Keratinocyte (primary cell): ENCODE measurements at regions not wholly inside any gene's neighbourhood (a gene's known extent, or its start where the extent isn't known, plus 50 kb on each side); places are given as distances from the start of the nearest gene placed in this dataset.
A peak's percentile ranks its signal among the peaks of the same experiment; 100 is the strongest.

ENCODE experiments used
- DNase-seq: peaks from one replicate; pipeline ENCODE4 v3.0.0-alpha.2; 2011; ENCODE audit warnings: low read depth, missing footprints, low spot score
- FAIRE-seq: peaks from 2 replicates; lab custom pipeline; 2011; peaks lifted over from hg19 to GRCh38; lab: Jason Lieb, UNC
- H2AFZ ChIP-seq: 2 replicates; pipeline ENCODE4 v1.6.0; 2012; ENCODE audit warnings: low read length, control low read depth, inconsistent platforms; ENCODE audit not compliant: control insufficient read depth
- H3K27ac ChIP-seq: 2 replicates; pipeline ENCODE4 v1.5.1; 2011; ENCODE audit warnings: low read length; ENCODE audit not compliant: control insufficient read depth, insufficient read depth
- H3K27me3 ChIP-seq: 3 replicates; pipeline ENCODE4 v1.6.0; 2011; ENCODE audit warnings: low read length; ENCODE audit not compliant: control insufficient read depth, insufficient read depth; ENCODE audit errors: extremely low read depth
- H3K36me3 ChIP-seq, 2 experiments: 2 replicates in 1 of 2; 3 replicates in 1 of 2; pipeline ENCODE4 v1.5.1; 2011; ENCODE audit warnings: low read length in 2 of 2, mild to moderate bottlenecking in 1 of 2; ENCODE audit not compliant: control insufficient read depth in 2 of 2, insufficient read depth in 2 of 2; ENCODE audit errors: extremely low read depth in 1 of 2
- H3K4me1 ChIP-seq: 3 replicates; pipeline ENCODE4 v1.5.1; 2011; ENCODE audit warnings: low read length; ENCODE audit not compliant: control insufficient read depth, insufficient read depth; ENCODE audit errors: extremely low read depth
- H3K4me2 ChIP-seq: 3 replicates; pipeline ENCODE4 v1.6.0; 2011; ENCODE audit warnings: low read depth, low read length; ENCODE audit not compliant: control insufficient read depth, insufficient read depth; ENCODE audit errors: extremely low read depth
- H3K4me3 ChIP-seq, 3 experiments: fragments of 200-600 bp in 1 of 3; sonication (generic) in 1 of 3; 2 replicates in 2 of 3; 3 replicates in 1 of 3; pipeline ENCODE4 v1.5.1; 2011 to 2016; ENCODE audit warnings: low read length in 3 of 3, mild to moderate bottlenecking in 3 of 3, control low read depth in 2 of 3, inconsistent platforms in 1 of 3, low read depth in 1 of 3, mixed read lengths in 1 of 3, mixed run types in 1 of 3, moderate library complexity in 1 of 3; ENCODE audit not compliant: control insufficient read depth in 2 of 3, insufficient read depth in 2 of 3; ENCODE audit errors: extremely low read depth in 1 of 3
- H3K79me2 ChIP-seq: 2 replicates; pipeline ENCODE4 v1.6.0; 2012; ENCODE audit warnings: low read length; ENCODE audit not compliant: control insufficient read depth, insufficient read depth
- H3K9ac ChIP-seq: 3 replicates; pipeline ENCODE4 v1.6.0; 2011; ENCODE audit warnings: low read length; ENCODE audit not compliant: control insufficient read depth, insufficient read depth; ENCODE audit errors: extremely low read depth
- H3K9me1 ChIP-seq: 3 replicates; pipeline ENCODE4 v1.6.0; 2011; ENCODE audit warnings: low read length; ENCODE audit not compliant: control insufficient read depth, insufficient read depth; ENCODE audit errors: extremely low read depth
- H3K9me3 ChIP-seq: 2 replicates; pipeline ENCODE4 v1.5.1; 2012; ENCODE audit warnings: low read depth, low read length; ENCODE audit not compliant: control insufficient read depth
- H4K20me1 ChIP-seq: 3 replicates; pipeline ENCODE4 v1.6.0; 2011; ENCODE audit warnings: low read length; ENCODE audit not compliant: control insufficient read depth, insufficient read depth; ENCODE audit errors: extremely low read depth
- CTCF ChIP-seq, 3 experiments: IDR thresholded peaks in 1 of 3; conservative IDR thresholded peaks in 1 of 3; optimal IDR thresholded peaks in 1 of 3; 2 replicates in 2 of 3; 3 replicates in 1 of 3; pipeline versions ENCODE3 to v1.5.1; 2011; ENCODE audit warnings: low read length in 3 of 3, mild to moderate bottlenecking in 3 of 3, moderate library complexity in 2 of 3, control low read depth in 1 of 3, inconsistent platforms in 1 of 3; ENCODE audit not compliant: insufficient read depth in 2 of 3; ENCODE audit errors: extremely low read depth in 1 of 3
- EZH2 ChIP-seq: IDR thresholded peaks from one replicate; pipeline ENCODE4 v1.6.1; 2012; ENCODE audit warnings: inconsistent platforms, mild to moderate bottlenecking, low read length, moderate library complexity
- dilution Hi-C: fragments of 300-500 bp; cut with MboI; formaldehyde crosslinking; loops from one replicate; pipeline ENCODE4 v1.7.0; 2020; ENCODE audit warnings: low sequenced_read_pairs; ENCODE audit not compliant: extremely low pct_ligation_motif_present

DNA sequence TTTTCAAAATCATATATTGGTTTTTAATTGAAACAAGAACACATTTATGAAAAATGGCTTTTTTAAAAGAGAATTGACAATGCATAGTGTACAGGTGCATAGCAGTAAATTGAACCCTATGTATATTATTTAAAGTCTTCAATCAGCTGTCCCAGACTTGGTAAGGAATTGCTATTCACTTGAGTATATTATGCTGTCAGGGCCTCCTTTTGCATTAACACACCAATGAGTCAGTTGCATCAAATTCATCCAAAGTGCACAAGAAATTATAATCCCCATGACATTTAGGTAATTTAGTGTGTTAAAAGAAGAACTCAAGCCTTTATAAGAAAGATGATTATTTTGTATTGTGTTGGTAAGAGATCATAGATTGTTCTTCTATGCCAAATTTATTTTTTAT is 748.8 kb upstream of the RIOK2 start:
- H3K4me1 ChIP-seq, result no peaks in the 10 kb centered on the region
- FAIRE-seq (no peak), DNase-seq (no peak)
- no peak overlapping the region for H3K4me2 ChIP-seq
- H3K27me3 ChIP-seq, result no peaks in the 10 kb centered on the region
- H2AFZ ChIP-seq, result no peak overlapping the region
- H3K27ac ChIP-seq, result no peak overlapping the region
- no peaks in the 10 kb centered on the region for H3K9me1 ChIP-seq
- H3K36me3 ChIP-seq, result no peaks in the 10 kb centered on the region
- TF ChIP-seq CTCF (optimal IDR thresholded peaks at IDR 0.05 in 1 of 3, IDR thresholded peaks at IDR 0.05 in 1 of 3, conservative IDR thresholded peaks at IDR 0.05 in 1 of 3; ENCODE audit: extremely low read depth in 1 of 3, insufficient read depth in 2 of 3, low read length in 3 of 3), result no peak
- TF ChIP-seq EZH2, result no peak
- no peak overlapping the region for H3K9ac ChIP-seq
- H4K20me1 ChIP-seq, result no peaks in the 10 kb centered on the region
- H3K4me3 ChIP-seq, result no peak overlapping the region
- H3K9me3 ChIP-seq, result no peaks in the 10 kb centered on the region
- H3K79me2 ChIP-seq, result no peaks in the 10 kb centered on the region
- dilution Hi-C loops, result no loop called here

DNA sequence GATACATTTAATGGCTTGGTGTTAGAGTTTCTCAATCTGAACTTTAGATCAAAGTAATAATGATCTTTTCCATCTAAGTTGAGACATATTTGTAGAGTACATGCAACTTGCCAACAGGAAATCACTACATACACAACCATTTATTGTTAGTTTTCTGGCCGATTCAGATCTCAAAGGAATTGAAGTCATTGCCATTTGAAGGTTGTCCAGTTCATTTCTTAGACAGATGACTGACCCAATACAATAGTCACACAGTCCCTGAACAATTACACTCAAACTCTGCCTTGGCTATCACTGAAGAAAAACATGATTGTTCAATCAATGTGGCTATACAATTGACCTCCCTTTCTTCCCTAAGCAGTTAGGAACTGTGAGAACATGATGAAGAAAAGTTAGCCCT is 753.2 kb upstream of the RIOK2 start:
- Histone ChIP-seq H4K20me1 (no peaks in the 10 kb centered on the region), H3K27me3 (no peaks in the 10 kb centered on the region), H3K9me3 (no peaks in the 10 kb centered on the region), H3K79me2 (no peaks in the 10 kb centered on the region), H3K4me3 (no peak overlapping the region), H2AFZ (no peak overlapping the region), H3K9me1 (no peaks in the 10 kb centered on the region), H3K4me1 (no peaks in the 10 kb centered on the region), H3K4me2 (no peak overlapping the region), H3K9ac (no peak overlapping the region), H3K27ac (no peak overlapping the region), H3K36me3 (no peaks in the 10 kb centered on the region)
- no peak for DNase-seq
- peak; percentile 52 for FAIRE-seq
- TF ChIP-seq CTCF (optimal IDR thresholded peaks at IDR 0.05 in 1 of 3, IDR thresholded peaks at IDR 0.05 in 1 of 3, conservative IDR thresholded peaks at IDR 0.05 in 1 of 3; ENCODE audit: extremely low read depth in 1 of 3, insufficient read depth in 2 of 3, low read length in 3 of 3) (no peak), EZH2 (no peak)
- dilution Hi-C loops, result no loop called here
